SK-N-SH (cell line): ENCODE measurements at regions not wholly inside any gene's neighbourhood (a gene's known extent, or its start where the extent isn't known, plus 50 kb on each side); places are given as distances from the start of the nearest gene placed in this dataset.

Source experiments
- CTCF ChIA-PET: fragments of 300-600, 350-600 bp; formaldehyde crosslinking; extraction: SDS; loops from one replicate; lab custom pipeline; 2021; lab: Yijun Ruan, JAX
- POLR2A ChIA-PET: fragments of 350-600 bp; sonication (Branson Sonifier 250); formaldehyde crosslinking; extraction: SDS; loops from one replicate; lab custom pipeline; 2020; ENCODE audit warnings: antibody characterized with exemption, inconsistent platforms; lab: Yijun Ruan, JAX
- DNase-seq: peaks from one replicate; pipeline ENCODE4 v3.0.0; 2012
- H2AFZ ChIP-seq: fragments of 200-600 bp; sonication (generic); 2 replicates; pipeline ENCODE4 v1.8.1; 2016; ENCODE audit warnings: antibody characterized with exemption, mild to moderate bottlenecking, low read depth
- H3F3A ChIP-seq: fragments of 200-600 bp; sonication (generic); replicated peaks from 2 replicates; pipeline ENCODE3; 2016; ENCODE audit warnings: antibody characterized with exemption, mild to moderate bottlenecking; ENCODE audit not compliant: insufficient read depth
- H3K27ac ChIP-seq, 2 experiments: fragments of 200-500 bp in 1 of 2; fragments of 200-600 bp in 1 of 2; sonication (Bioruptor generic) in 1 of 2; sonication (generic), shearing (Covaris generic) in 1 of 2; 2 replicates each; pipeline versions ENCODE4 v1.5.1 to v1.6.1; 2014 to 2016; ENCODE audit warnings: low read depth in 2 of 2, inconsistent platforms in 1 of 2, low read length in 1 of 2, mild to moderate bottlenecking in 1 of 2, mixed read lengths in 1 of 2
- H3K27me3 ChIP-seq: fragments of 200-600 bp; sonication (generic), shearing (Covaris generic); 2 replicates; pipeline ENCODE4 v1.6.1; 2016; ENCODE audit warnings: mixed run types; ENCODE audit not compliant: insufficient read depth
- H3K36me3 ChIP-seq, 2 experiments: fragments of 200-500 bp in 1 of 2; fragments of 200-600 bp in 1 of 2; sonication (Bioruptor generic) in 1 of 2; sonication (generic) in 1 of 2; replicated peaks in 1 of 2; 2 replicates each; pipeline versions ENCODE3 to v1.5.1; 2014 to 2016; ENCODE audit warnings: low read length in 1 of 2, mild to moderate bottlenecking in 1 of 2; ENCODE audit not compliant: insufficient read depth in 2 of 2, control insufficient read depth in 1 of 2
- H3K4me1 ChIP-seq, 2 experiments: fragments of 200-500 bp in 1 of 2; fragments of 200-600 bp in 1 of 2; sonication (Bioruptor generic) in 1 of 2; sonication (generic), shearing (Covaris generic) in 1 of 2; 2 replicates each; pipeline versions ENCODE4 v1.5.1 to v1.6.1; 2014 to 2016; ENCODE audit warnings: low read depth in 1 of 2, low read length in 1 of 2, mixed run types in 1 of 2; ENCODE audit not compliant: insufficient read depth in 2 of 2, control insufficient read depth in 1 of 2
- H3K4me2 ChIP-seq: fragments of 200-600 bp; sonication (generic), shearing (Covaris generic); 2 replicates; pipeline ENCODE4 v1.6.1; 2017; ENCODE audit warnings: mixed run types
- H3K4me3 ChIP-seq, 2 experiments: fragments of 200-500 bp in 1 of 2; fragments of 200-600 bp in 1 of 2; sonication (Bioruptor generic) in 1 of 2; sonication (generic), shearing (Covaris generic) in 1 of 2; 2 replicates each; pipeline versions ENCODE4 v1.5.1 to v1.8.1; 2014 to 2016; ENCODE audit warnings: low read depth in 2 of 2, inconsistent platforms in 1 of 2, low read length in 1 of 2, mild to moderate bottlenecking in 1 of 2, mixed read lengths in 1 of 2, moderate library complexity in 1 of 2
- H3K79me2 ChIP-seq: fragments of 200-600 bp; sonication (generic); 2 replicates; pipeline ENCODE4 v1.8.1; 2017; ENCODE audit warnings: mild to moderate bottlenecking; ENCODE audit not compliant: insufficient read depth
- H3K9ac ChIP-seq: fragments of 200-600 bp; sonication (generic); 2 replicates; pipeline ENCODE4 v1.6.1; 2017; ENCODE audit warnings: mixed run types
- H3K9me2 ChIP-seq: fragments of 200-600 bp; sonication (generic); 2 replicates; pipeline ENCODE4 v1.6.1; 2017; ENCODE audit warnings: mixed run types
- H3K9me3 ChIP-seq: fragments of 200-600 bp; sonication (generic); 2 replicates; pipeline ENCODE4 v1.6.1; 2017; ENCODE audit warnings: mixed run types, mild to moderate bottlenecking, moderate library complexity
- H4K20me1 ChIP-seq: fragments of 200-600 bp; sonication (generic); 2 replicates; pipeline ENCODE4 v1.6.1; 2017; ENCODE audit warnings: mild to moderate bottlenecking, mixed run types; ENCODE audit not compliant: insufficient read depth
- CHD2 ChIP-seq: fragments of 150-350 bp; IDR thresholded peaks from 2 replicates; pipeline ENCODE4 v1.6.1; 2018; ENCODE audit warnings: low read length; ENCODE audit not compliant: partially characterized antibody
- ELF1 ChIP-seq: IDR thresholded peaks from 2 replicates; pipeline ENCODE4 v1.4.0; 2012
- EP300 ChIP-seq, 2 experiments: IDR thresholded peaks; 2 replicates each; pipeline versions ENCODE4 v1.4.0 to v1.6.1; 2012; ENCODE audit warnings: borderline replicate concordance in 1 of 2, low read depth in 1 of 2, low read length in 1 of 2
- FOSL2 ChIP-seq: IDR thresholded peaks from 2 replicates; pipeline ENCODE4 v1.4.0; 2012; ENCODE audit warnings: low read depth, mild to moderate bottlenecking, moderate library complexity, borderline replicate concordance
- FOXJ3 ChIP-seq: sonication (generic); formaldehyde crosslinking; IDR thresholded peaks from 2 replicates; pipeline ENCODE4 v1.5.1; 2020; ENCODE audit warnings: mild to moderate bottlenecking, missing genetic modification reagents
- FOXM1 ChIP-seq: IDR thresholded peaks from 2 replicates; pipeline ENCODE4 v1.4.0; 2012; ENCODE audit warnings: low read depth, mild to moderate bottlenecking
- GATA2 ChIP-seq: sonication (generic); formaldehyde crosslinking; IDR thresholded peaks from 2 replicates; pipeline ENCODE4 v1.5.0; 2020; ENCODE audit warnings: mild to moderate bottlenecking, missing genetic modification reagents
- JUND ChIP-seq: IDR thresholded peaks from 2 replicates; pipeline ENCODE4 v1.4.0; 2012
- MAX ChIP-seq: IDR thresholded peaks from 2 replicates; pipeline ENCODE4 v1.4.0; 2012; ENCODE audit warnings: low read depth
- MXI1 ChIP-seq: IDR thresholded peaks from 2 replicates; pipeline ENCODE4 v1.6.1; 2012; ENCODE audit warnings: mild to moderate bottlenecking, low read depth, low read length, improper control_type of control experiment
- POLR2AphosphoS5 ChIP-seq: IDR thresholded peaks from 2 replicates; pipeline ENCODE4 v1.6.1; 2012; ENCODE audit warnings: low read depth, low read length
- RCOR1 ChIP-seq: fragments of 150-350 bp; IDR thresholded peaks from 2 replicates; pipeline ENCODE4 v1.6.1; 2017; ENCODE audit warnings: antibody characterized with exemption, low read length
- SIN3A ChIP-seq: IDR thresholded peaks from 2 replicates; pipeline ENCODE4 v1.6.1; 2012; ENCODE audit warnings: low read depth, mild to moderate bottlenecking, low read length, moderate library complexity, borderline replicate concordance
- TAF1 ChIP-seq: IDR thresholded peaks from 2 replicates; pipeline ENCODE4 v1.6.1; 2012; ENCODE audit warnings: low read depth, mild to moderate bottlenecking, low read length, moderate library complexity, borderline replicate concordance
- TCF12 ChIP-seq: IDR thresholded peaks from 2 replicates; pipeline ENCODE4 v1.4.0; 2012
- TEAD4 ChIP-seq: IDR thresholded peaks from 2 replicates; pipeline ENCODE4 v1.4.0; 2012; ENCODE audit warnings: mild to moderate bottlenecking, borderline replicate concordance; ENCODE audit not compliant: insufficient read depth
- USF2 ChIP-seq: fragments of 150-350 bp; IDR thresholded peaks from 2 replicates; pipeline ENCODE4 v1.6.1; 2017; ENCODE audit warnings: antibody characterized with exemption, low read length, low read depth, borderline replicate concordance
- YY1 ChIP-seq: IDR thresholded peaks from 2 replicates; pipeline ENCODE4 v1.4.0; 2012; ENCODE audit warnings: low read depth, mild to moderate bottlenecking
- WGBS: methylation state at CpG from one replicate; pipeline ENCODE4 v1.1.6; 2017; ENCODE audit warnings: low lambda C conversion rate; 5-methylcytosine and 5-hydroxymethylcytosine counted together
- TF ChIP-seq, protein P1 (sequence below): IDR thresholded peaks from 2 replicates; pipeline ENCODE4 v1.6.1; 2012; ENCODE audit warnings: mild to moderate bottlenecking, low read depth, low read length, moderate library complexity
- TF ChIP-seq, protein P2 (sequence below): IDR thresholded peaks from 2 replicates; pipeline ENCODE4; 2012
- TF ChIP-seq, protein P3 (sequence below): IDR thresholded peaks from 2 replicates; pipeline ENCODE4 v1.4.0; 2012; ENCODE audit warnings: low read depth, borderline replicate concordance
- TF ChIP-seq, protein P4 (sequence below): fragments of 200-600 bp; sonication (generic); IDR thresholded peaks from 2 replicates; pipeline ENCODE4 v1.6.1; 2017; ENCODE audit warnings: antibody characterized with exemption, mild to moderate bottlenecking, moderate library complexity

DNA sequence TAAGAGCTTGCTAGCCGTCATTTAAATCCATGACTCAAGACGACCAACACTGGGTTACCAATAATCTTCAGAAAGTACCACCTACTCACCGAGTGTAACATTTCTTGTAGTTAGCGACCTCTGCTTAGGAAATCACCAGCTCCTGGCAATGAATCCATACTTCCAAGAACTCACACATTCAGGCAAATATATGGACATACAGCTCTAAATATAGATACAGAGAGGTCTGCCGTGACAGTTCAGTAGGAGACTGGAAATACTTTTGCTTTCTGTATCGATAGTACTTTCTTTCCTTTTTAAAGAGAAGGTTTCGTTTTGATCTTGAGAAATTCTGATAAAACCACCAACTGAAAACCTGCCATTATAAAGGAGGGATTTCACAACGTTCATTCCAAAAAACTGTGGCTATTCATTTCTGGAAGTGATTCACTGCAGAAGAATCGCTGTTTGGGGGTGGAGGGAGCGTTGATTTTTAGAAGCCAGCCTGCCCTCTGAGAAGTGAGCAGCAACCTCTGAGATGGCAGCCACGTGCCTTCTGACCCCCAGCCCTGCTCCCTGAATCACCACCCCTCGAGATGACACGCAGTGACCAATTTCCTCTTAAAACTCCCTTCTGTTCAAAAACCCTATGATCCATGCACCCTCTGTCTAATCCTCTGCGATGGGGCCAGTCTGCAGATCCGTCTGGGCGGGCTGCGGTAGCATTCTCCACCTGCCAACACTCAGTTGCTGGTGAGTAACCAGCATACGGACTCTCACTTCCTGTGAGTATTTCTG lies 179.0 kb upstream of the KLF14 start:
- Histone ChIP-seq H3K4me2 (peak overlapping the region; percentile 89), H3K4me3 (peak overlapping the region; percentile 62 to 68), H2AFZ (no peak overlapping the region), H3K79me2 (peaks cover 89% of the 10 kb centered on the region), H3K4me1 (peaks cover 9 to 46% of the 10 kb centered on the region in 2 experiments), H3K36me3 (peaks cover 2 to 36% of the 10 kb centered on the region in 2 experiments), H4K20me1 (peaks cover 21% of the 10 kb centered on the region), H3K9ac (peak overlapping the region; percentile 98), H3K9me2 (no peaks in the 10 kb centered on the region), H3F3A (peaks cover 91% of the 10 kb centered on the region), H3K27me3 (no peaks in the 10 kb centered on the region), H3K27ac (peak overlapping the region; percentile 94 to 100), H3K9me3 (no peaks in the 10 kb centered on the region)
- ChIA-PET POLR2A (no interaction called here), CTCF (no interaction called here)
- 10% methylated on average over 18 of the region's 18 CpGs for whole genome bisulfite sequencing
- no peak for DNase-seq
- TF ChIP-seq GATA2 (CRISPR knock-in tag) (no peak), MXI1 (no peak), FOXJ3 (no peak), ELF1 (peak; percentile 49; the same call in 1 of the 2 replicates), USF2 (no peak), MAX (peak; percentile 98), RCOR1 (no peak), CHD2 (no peak), POLR2AphosphoS5 (peak; percentile 94), TCF12 (peak; percentile 96), YY1 (peak; percentile 70), SIN3A (peak; percentile 90), JUND (peak; percentile 97), FOXM1 (peak; percentile 97), TAF1 (peak; percentile 84), FOSL2 (peak; percentile 91), TEAD4 (peak; percentile 91), EP300 (IDR thresholded peaks at IDR 0.05; ENCODE audit: borderline replicate concordance in 1 of 2, low read depth in 1 of 2, low read length in 1 of 2) (peak; percentile 61 to 99)
- TF ChIP-seq, protein P1, sequence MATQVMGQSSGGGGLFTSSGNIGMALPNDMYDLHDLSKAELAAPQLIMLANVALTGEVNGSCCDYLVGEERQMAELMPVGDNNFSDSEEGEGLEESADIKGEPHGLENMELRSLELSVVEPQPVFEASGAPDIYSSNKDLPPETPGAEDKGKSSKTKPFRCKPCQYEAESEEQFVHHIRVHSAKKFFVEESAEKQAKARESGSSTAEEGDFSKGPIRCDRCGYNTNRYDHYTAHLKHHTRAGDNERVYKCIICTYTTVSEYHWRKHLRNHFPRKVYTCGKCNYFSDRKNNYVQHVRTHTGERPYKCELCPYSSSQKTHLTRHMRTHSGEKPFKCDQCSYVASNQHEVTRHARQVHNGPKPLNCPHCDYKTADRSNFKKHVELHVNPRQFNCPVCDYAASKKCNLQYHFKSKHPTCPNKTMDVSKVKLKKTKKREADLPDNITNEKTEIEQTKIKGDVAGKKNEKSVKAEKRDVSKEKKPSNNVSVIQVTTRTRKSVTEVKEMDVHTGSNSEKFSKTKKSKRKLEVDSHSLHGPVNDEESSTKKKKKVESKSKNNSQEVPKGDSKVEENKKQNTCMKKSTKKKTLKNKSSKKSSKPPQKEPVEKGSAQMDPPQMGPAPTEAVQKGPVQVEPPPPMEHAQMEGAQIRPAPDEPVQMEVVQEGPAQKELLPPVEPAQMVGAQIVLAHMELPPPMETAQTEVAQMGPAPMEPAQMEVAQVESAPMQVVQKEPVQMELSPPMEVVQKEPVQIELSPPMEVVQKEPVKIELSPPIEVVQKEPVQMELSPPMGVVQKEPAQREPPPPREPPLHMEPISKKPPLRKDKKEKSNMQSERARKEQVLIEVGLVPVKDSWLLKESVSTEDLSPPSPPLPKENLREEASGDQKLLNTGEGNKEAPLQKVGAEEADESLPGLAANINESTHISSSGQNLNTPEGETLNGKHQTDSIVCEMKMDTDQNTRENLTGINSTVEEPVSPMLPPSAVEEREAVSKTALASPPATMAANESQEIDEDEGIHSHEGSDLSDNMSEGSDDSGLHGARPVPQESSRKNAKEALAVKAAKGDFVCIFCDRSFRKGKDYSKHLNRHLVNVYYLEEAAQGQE, result peak; percentile 71
- TF ChIP-seq, protein P2, sequence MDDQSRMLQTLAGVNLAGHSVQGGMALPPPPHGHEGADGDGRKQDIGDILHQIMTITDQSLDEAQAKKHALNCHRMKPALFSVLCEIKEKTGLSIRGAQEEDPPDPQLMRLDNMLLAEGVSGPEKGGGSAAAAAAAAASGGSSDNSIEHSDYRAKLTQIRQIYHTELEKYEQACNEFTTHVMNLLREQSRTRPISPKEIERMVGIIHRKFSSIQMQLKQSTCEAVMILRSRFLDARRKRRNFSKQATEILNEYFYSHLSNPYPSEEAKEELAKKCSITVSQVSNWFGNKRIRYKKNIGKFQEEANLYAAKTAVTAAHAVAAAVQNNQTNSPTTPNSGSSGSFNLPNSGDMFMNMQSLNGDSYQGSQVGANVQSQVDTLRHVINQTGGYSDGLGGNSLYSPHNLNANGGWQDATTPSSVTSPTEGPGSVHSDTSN, result peak; percentile 81; the same call in 1 of the 2 replicates
- TF ChIP-seq, protein P3, sequence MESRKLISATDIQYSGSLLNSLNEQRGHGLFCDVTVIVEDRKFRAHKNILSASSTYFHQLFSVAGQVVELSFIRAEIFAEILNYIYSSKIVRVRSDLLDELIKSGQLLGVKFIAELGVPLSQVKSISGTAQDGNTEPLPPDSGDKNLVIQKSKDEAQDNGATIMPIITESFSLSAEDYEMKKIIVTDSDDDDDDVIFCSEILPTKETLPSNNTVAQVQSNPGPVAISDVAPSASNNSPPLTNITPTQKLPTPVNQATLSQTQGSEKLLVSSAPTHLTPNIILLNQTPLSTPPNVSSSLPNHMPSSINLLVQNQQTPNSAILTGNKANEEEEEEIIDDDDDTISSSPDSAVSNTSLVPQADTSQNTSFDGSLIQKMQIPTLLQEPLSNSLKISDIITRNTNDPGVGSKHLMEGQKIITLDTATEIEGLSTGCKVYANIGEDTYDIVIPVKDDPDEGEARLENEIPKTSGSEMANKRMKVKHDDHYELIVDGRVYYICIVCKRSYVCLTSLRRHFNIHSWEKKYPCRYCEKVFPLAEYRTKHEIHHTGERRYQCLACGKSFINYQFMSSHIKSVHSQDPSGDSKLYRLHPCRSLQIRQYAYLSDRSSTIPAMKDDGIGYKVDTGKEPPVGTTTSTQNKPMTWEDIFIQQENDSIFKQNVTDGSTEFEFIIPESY, result peak; percentile 87
- TF ChIP-seq, protein P4, sequence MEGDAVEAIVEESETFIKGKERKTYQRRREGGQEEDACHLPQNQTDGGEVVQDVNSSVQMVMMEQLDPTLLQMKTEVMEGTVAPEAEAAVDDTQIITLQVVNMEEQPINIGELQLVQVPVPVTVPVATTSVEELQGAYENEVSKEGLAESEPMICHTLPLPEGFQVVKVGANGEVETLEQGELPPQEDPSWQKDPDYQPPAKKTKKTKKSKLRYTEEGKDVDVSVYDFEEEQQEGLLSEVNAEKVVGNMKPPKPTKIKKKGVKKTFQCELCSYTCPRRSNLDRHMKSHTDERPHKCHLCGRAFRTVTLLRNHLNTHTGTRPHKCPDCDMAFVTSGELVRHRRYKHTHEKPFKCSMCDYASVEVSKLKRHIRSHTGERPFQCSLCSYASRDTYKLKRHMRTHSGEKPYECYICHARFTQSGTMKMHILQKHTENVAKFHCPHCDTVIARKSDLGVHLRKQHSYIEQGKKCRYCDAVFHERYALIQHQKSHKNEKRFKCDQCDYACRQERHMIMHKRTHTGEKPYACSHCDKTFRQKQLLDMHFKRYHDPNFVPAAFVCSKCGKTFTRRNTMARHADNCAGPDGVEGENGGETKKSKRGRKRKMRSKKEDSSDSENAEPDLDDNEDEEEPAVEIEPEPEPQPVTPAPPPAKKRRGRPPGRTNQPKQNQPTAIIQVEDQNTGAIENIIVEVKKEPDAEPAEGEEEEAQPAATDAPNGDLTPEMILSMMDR, result no peak
